ENCODE measurements at regions not wholly inside any gene's neighbourhood (a gene's known extent, or its start where the extent isn't known, plus 50 kb on each side); places are given as distances from the start of the nearest gene placed in this dataset.

DNA sequence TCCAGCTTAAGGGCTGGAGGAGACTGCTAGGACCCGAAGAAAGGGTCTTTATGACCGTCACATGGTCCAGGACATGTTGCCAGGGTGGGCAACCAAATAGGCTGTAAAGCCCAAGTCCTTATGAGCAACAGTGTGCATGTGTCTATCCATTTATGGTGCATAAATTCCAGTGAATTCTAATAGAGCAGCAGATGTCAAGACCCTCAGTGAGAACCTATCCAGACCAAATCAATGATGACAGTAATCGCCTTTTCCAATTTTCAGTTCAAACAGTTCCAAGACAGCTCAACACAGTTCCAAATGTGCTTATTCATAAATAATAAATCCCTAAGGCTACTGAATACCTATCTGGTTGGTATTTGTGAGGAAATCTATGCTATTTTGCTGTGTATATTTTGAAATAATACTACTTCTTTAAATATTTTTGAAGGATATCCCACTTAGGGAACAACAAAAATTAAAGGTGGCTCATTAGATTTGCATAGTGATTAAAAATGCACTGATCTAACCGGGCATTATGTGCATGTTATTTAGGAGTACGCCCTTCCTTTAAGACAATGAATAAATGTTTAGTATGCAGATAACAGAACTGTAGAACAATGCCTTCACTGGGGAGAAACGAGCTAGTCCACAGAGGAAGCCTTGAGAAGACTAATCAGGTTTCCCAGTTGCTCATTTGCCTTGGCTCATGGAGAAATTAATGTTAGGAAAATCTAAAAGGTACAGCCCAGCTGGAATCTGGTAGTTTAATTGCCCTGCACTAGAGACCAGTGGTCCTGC is 519.5 kb upstream of the CHAC2 start:
- no peak for FAIRE-seq
- no peak for TF ChIP-seq POLR2A (IDR thresholded peaks at IDR 0.05; ENCODE audit: low read depth, low read length)

DNA sequence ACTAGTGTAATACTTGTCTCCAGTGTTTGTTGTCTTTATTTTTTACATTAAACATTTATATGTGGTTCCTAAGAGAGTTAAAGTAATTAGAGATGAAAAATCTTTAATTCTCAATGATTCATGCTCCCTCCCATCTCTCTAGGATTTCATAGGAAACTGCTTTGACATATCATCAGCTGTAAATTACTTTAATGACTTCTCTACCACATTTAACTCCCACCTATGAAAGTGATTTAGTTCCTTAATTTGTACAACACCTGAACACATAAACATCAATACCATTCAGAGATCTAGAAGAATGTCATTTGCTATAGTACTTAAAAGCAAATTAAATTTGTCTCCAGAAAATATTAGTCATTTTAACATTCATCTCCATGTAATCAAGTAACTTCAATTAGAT is 524.2 kb upstream of the CHAC2 start:
- FAIRE-seq = no peak
- DNase-seq (ENCODE audit: insufficient read length, low spot score) = no peak
- no peak for TF ChIP-seq POLR2A (IDR thresholded peaks at IDR 0.05; ENCODE audit: low read depth, low read length)

More for the DNA sequence above, 519.5 kb upstream of the CHAC2 start:
- DNase-seq (ENCODE audit: insufficient read length, low spot score) = no peak

DNA sequence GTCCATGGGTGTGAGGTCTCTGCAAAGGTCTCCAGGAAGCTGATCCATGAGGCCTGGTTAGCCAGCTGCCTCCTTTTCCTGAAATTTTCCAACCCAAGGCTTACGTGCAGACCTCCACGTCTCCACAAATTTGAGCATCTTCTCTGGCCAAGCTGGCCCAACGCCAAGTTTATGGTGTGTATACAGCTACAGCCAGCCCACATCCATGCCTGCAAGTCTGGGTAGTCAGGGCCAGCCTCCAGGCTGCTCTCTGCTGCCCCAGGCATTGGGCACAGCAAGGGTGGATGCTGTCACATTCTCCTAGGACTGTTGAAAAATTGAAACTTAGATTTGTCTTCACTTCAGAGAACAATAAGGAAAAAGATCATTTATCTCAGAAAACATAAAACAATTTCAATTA is 525.5 kb upstream of the CHAC2 start:
- DNase-seq (ENCODE audit: insufficient read length, low spot score) (no peak), FAIRE-seq (no peak)
- no peak for TF ChIP-seq POLR2A (IDR thresholded peaks at IDR 0.05; ENCODE audit: low read depth, low read length)

DNA sequence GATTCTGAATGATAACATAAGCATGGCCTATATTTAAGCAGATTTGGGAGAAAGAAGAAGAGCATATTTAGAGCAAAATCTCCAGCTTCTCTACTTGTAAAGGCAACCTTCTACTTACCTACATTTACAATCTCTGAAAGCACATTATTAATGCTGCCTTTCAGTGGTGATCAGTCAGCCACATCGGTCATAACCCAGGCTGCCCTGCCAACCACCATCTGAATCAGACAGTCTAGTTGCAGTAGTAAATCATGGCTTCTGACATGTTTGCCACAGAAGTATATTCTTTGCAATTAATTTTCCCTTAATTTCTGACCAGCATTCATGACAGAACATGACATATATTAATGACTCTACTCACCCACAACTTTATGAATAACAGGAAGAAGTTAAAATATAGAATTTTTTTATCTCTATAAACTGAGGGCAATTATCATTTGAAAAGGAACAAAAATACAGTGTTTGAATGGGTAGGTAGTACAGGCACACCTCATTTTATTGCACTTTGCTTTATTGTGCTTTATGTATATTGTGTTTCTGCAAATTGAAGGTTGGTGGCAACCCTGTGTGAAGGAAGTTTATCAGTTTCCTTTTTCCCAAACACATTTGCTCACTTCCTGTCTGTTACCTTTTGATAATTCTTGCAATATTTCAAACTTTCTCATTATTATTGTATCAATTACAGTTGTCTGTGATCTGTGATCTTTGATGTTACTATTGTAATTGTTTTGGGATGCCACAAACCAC is 531.6 kb upstream of the CHAC2 start:
- no peak for TF ChIP-seq POLR2A (IDR thresholded peaks at IDR 0.05; ENCODE audit: low read depth, low read length)
- DNase-seq (ENCODE audit: insufficient read length, low spot score) (no peak), FAIRE-seq (peak; percentile 92)

DNA sequence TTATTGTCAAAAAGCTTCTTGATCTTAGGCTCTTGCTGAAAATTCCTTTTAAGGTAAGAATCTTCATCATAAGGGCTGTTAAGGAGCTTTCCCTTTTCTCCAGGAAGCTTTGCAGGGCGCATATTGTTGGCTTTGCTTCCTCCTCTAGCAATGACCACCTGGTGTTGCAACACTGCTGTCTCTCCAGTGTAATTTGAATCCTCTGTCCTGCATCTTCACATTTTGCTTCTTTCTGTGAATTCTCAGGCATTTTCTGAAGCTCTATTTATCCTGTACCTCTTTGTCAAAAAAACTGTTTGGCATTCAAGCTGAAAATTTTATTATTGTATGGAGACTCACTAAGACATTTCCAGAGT is 533.1 kb upstream of the CHAC2 start:
- DNase-seq (ENCODE audit: insufficient read length, low spot score) (no peak), FAIRE-seq (no peak)
- no peak for TF ChIP-seq POLR2A (IDR thresholded peaks at IDR 0.05; ENCODE audit: low read depth, low read length)

DNA sequence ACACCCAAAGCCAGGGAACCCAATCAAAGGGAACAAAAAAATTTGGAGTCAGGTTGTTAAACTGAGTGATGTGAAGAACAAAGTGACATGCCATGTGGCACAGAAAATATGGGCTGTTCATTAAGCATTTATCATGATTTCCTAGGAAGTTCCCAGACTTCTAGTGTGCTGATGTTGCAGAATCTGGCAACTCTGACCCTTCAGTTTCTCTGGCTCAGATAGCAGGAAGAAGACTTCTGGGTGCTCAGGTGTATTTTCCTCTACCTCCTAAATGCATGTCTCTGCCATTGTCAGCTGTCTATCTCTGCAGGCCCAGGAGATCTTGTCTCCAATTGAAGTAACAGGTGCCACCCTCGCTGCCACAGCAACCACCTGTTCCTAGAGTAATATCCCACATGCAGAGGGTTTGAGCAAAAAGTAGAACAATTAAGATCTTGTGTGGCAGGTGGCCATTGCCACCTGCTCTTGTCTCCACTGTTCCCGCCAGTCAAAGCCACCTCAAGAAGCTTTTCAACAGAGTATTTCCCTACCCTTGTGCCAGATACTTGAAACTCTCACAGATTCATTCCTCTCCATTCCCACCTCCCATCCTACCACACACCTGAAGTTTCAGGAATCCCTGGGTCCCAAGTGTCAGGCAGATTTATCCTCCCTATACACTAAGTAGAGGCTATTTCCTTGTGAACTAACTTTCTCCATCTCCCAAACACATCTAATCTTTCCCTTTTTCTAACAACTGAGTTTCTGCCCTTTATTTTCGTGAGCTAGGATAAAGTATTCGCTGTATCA is 533.7 kb upstream of the CHAC2 start:
- FAIRE-seq (no peak), DNase-seq (ENCODE audit: insufficient read length, low spot score) (no peak)

DNA sequence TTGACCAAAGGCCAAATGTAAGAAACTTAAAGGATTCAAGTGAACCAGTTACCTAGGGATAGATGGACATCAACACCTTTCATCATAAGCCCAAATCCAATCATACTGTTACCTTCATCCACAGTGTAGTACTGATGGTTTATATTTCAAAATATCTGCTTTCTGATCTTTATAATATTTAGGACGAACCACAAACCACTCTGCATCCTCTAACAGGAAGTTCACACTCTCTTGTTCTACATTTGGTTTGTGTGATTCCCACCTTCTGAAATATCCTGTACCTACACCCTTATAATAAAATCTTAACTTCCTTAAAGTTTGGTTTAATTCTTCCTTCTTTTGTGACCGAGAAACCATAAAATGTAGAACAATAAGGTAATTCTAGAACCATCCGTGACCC is 535.7 kb upstream of the CHAC2 start:
- no peak for DNase-seq (ENCODE audit: insufficient read length, low spot score)
- no peak for TF ChIP-seq POLR2A (IDR thresholded peaks at IDR 0.05; ENCODE audit: low read depth, low read length)
- no peak for FAIRE-seq

More for the DNA sequence above, 533.7 kb upstream of the CHAC2 start:
- no peak for TF ChIP-seq POLR2A (IDR thresholded peaks at IDR 0.05; ENCODE audit: low read depth, low read length)

DNA sequence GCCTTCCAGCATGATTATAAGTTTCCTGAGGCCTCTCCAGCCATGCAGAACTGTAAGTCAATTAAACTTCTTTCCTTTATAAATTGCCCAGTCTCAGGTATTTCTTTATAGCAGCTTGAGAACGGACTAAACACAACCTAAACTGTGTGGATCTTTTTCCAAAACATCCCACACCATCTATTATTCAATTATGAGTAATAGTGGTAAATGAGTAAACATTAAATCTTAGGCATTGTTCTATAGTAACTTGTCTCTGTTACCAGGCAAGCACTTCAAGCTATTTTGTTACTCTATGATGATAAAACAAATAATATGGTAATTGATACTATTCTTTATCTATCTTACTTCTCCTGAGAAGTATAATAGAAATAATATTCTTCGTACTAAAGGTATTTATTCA is 536.9 kb upstream of the CHAC2 start:
- TF ChIP-seq POLR2A (IDR thresholded peaks at IDR 0.05; ENCODE audit: low read depth, low read length) = no peak
- FAIRE-seq = no peak
- no peak for DNase-seq (ENCODE audit: insufficient read length, low spot score)

DNA sequence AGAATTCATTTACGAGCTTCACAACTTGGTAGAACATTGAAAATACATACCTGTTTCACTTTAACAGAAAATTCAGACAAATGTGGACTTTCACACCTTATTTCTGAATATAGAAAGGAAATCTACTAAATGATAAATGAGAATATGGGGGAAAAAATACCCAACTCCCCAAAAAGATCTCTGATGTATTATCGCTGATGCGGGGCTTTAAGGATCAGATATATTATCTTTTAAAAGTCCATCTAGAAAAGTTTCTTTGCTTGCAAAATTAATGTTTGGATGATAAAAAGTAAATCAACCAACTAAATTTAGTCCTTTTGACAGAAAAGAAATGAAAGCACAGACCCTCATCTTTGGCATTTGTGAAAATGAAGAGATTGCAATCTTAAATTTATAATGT is 540.1 kb upstream of the CHAC2 start:
- FAIRE-seq = no peak
- TF ChIP-seq POLR2A (IDR thresholded peaks at IDR 0.05; ENCODE audit: low read depth, low read length) = no peak
- DNase-seq (ENCODE audit: insufficient read length, low spot score) = no peak

DNA sequence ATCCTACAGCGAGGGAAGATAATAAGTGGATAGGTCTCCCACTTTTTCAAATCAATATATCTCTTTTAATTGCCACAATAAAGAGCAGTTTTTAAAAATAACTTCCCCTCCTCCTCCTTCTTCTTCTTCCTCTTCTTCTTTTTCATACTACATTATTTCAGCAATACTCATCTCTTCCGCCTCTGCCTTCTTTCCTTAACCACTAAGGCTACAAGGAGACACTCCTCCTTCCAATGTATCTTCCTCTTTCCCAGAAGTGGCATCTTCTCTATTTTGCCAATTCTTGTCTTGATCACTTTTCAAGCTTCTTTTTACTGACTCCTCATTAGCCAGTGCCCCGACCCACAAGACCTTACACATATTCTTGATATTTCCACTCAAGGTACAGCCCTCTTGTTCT is 546.6 kb upstream of the CHAC2 start:
- no peak for DNase-seq (ENCODE audit: insufficient read length, low spot score)
- no peak for FAIRE-seq

DNA sequence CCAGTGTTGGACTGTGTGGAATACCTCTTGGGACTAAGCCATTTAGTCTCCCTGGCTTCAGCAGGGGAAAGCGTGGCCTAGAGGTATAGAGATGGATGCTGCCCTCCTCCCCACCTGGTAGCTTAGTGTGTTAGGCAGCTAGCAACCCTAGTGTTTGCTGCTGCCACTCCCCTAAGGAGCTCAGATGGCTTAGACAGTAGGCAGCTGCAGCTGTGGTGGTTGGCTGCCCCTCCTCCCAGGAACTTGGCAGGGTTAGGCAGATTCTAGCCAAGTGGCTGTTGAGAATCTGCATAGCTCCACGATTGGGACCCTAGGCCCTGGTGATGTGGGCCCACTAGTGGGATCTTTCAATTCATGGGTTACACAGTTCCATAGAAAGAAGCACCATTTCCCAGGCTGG is 550.4 kb upstream of the CHAC2 start:
- DNase-seq (ENCODE audit: insufficient read length, low spot score) = no peak
- TF ChIP-seq POLR2A (IDR thresholded peaks at IDR 0.05; ENCODE audit: low read depth, low read length) = no peak
- FAIRE-seq = no peak

More for the DNA sequence above, 546.6 kb upstream of the CHAC2 start:
- no peak for TF ChIP-seq POLR2A (IDR thresholded peaks at IDR 0.05; ENCODE audit: low read depth, low read length)

DNA sequence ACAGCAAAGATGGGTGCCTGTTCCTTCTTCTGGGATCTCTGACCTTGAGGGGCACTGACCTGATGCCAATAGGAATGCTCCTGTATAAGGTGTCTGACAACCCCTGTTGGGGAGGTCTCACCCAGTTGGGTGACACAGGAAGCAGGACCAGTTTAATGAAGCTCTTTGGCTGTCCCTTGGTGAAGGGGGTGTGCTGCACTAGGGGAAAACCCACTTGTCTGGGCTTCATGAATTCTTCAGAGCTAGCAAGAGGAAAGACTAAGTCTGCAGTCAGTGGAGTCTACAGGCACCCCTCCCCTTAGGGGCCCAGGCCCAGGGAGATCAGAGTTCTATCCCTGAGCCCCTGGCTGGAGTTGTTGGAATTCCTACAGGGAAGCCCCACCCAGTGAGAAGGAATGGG is 550.8 kb upstream of the CHAC2 start:
- no peak for TF ChIP-seq POLR2A (IDR thresholded peaks at IDR 0.05; ENCODE audit: low read depth, low read length)
- no peak for FAIRE-seq
- no peak for DNase-seq (ENCODE audit: insufficient read length, low spot score)

DNA sequence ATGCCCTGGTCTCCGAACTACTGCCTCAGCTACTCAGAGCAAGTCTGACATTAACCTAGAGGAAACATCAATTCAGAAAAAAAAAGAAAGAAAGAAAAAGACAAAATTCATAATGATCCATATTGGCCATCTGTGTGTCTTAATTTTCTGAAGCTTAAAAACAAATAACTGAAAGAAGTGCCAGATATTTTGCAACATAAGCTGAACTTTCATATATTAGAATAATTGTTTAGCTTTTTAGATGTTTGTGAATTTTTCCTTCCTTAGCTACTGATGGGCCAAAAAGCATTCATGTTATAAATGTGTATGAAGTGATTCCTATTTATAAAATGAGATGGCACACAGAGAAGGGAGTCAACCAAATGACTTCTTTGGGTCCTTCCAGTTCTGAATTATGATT is 555.0 kb upstream of the CHAC2 start:
- TF ChIP-seq POLR2A (IDR thresholded peaks at IDR 0.05; ENCODE audit: low read depth, low read length) = no peak
- DNase-seq (ENCODE audit: insufficient read length, low spot score) (no peak), FAIRE-seq (no peak)

DNA sequence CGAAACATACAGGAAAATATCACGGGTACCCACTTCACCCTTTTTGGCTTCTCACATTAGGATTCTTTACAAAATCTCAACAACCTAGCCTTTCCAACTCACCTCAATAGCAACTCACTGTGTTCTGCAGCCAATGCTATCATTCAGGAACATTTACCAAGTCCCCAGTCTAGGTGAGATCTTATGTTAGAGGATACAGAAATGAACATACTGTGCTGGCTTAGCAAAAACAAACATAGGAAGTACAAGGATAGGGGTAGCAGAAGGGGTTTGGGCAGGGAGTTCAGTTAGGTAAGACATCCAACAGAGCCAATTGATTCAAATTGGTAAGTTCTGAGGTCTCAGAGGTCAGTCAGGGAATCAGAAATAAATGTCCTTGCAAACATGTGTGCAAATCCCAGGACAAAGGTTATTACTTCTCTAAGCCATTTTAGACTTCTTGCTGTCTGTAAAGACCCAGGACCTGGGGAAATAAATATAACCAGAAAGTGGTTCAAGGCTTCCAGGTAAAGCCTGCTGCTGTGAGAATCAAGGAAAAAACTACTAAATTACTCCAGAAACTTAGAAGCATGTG is 556.3 kb upstream of the CHAC2 start:
- DNase-seq (ENCODE audit: insufficient read length, low spot score) = no peak
- FAIRE-seq = no peak

More for the DNA sequence above, 556.3 kb upstream of the CHAC2 start:
- no peak for TF ChIP-seq POLR2A (IDR thresholded peaks at IDR 0.05; ENCODE audit: low read depth, low read length)

All from H54 (cell line).